GM19238 (cell line): ENCODE measurements at regions not wholly inside any gene's neighbourhood (a gene's known extent, or its start where the extent isn't known, plus 50 kb on each side); places are given as distances from the start of the nearest gene placed in this dataset.

Experiments
- DNase-seq: peaks from one replicate; pipeline ENCODE4 v3.0.0; 2011; ENCODE audit warnings: low spot score; ENCODE audit not compliant: insufficient read length

- DNase-seq, result no peak
Measured at GRCh38 chr13:48146122-48146521, 51.2 kb upstream of the MED4 start.
